ENCODE measurements at regions not wholly inside any gene's neighbourhood (a gene's known extent, or its start where the extent isn't known, plus 50 kb on each side); places are given as distances from the start of the nearest gene placed in this dataset.

GRCh38 chr2:150639383-150639782, 151.9 kb upstream of the RND3 start:
- DNase-seq: no peak

DNA sequence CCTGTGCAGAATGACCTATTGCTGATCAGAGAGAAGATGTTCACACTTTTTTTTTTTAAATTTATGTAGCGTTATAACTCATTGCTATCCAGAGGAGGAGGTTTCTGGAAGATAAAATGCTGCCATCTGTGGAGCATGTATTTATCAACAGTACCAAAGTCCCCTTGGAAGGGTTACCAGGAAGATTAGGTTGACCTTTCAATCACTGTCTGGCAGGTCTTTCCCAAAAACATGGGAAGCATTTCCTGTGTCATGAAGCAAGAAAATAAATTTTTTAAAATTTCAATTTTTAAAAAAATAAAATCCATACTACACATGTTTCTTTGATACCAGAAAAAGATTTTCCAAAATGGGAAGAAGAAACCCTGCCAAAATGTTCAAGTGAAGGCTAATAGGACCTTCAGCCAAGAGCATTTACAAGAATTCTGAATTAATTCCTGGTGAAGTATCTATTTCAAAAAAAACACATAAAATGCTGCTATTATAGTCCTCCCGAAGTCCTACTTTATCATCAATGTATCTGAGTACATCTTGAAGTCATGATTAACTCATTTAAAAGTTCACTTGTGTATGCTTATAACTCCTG, 143.9 kb upstream of the RND3 start:
- no peak for DNase-seq

DNA sequence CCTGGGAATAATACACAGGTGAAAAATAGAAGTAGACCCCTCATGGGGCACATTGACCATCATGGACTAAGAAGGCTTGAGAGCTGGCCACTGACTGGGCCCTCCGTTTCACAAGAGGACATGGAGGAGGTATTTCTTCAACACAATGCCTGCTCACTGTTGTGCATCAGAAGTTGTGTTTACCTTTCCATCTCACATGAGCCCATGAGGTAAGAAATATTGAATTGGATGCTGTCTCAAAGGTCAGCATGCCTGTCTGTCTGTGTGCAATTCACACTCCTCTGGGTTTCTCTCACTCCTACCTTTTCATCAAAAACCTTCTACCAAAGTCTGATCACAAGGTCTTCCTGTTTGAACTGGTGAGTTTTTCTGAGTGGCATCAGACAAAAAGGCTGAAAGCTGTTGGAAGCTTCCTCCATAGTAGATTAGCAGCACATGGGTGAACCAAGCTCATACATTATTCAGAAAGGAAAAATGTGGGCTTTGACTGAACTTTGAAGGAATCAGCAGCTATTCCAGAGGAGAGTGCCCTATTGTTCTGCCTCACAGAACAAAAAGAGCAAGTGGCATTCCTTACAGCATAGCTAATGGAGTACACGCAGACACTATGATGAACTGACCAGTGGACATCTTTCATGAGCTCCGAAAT, 143.2 kb upstream of the RND3 start:
- DNase-seq: no peak

GRCh38 chr2:150627526-150627925, 140.1 kb upstream of the RND3 start:
- no peak for DNase-seq

GRCh38 chr2:150626934-150627411, 139.5 kb upstream of the RND3 start:
- DNase-seq: no peak

DNA sequence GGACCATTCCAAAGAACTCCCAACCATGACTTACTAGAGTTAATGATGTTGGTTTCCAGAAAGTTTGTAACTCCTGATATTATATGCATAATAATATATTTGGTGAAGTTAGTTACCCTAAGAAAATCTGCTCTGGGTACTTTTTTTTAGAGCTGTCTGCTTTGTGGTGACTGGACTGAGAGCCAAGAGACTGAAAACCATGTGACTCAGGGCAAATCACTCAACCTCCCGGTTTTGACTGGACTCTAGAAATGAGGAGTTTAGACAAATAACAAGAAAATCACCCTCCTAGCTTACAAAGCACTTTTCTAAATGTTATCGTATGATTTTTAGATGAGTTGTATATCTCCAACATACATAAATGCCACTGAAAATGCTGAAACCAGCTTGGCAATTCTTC, 138.3 kb upstream of the RND3 start:
- DNase-seq: no peak

DNA sequence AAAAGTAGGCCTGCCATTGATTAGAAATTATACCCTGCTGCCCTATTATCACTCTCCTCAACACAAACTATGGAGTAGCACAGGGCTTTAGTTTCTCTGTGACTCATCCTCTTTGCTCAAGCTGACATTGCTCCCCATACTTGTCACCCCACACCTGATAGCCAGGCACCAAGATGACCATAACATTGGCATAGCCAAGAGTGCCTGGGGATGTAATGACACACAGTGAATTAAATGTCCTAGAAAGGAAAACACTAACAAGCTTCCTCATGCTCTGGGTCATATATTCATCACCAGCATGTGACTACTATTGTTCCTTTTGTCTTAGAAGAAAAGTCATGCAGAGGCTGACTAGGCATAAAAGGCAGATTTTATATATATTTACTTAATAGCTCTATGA, 137.8 kb upstream of the RND3 start:
- no peak for DNase-seq

DNA sequence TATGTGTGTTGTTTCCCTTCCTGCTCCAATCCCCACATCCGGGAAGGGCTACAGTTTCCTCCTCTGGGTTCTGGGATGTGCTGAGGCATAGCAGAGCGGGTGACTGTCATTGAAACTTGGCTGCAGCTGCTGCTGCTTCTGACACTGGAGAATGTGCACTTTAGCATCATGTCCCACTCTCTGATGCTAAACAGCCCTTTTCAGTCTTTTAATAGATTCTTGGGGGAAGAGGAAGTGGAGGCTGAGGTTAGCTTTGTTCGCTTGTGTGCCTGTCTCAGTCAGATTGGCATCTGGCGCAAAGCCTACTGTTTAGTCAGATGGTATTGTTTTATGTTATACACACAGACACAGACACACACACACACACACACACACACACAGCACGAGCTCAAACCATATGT, 136.5 kb upstream of the RND3 start:
- no peak for DNase-seq

DNA sequence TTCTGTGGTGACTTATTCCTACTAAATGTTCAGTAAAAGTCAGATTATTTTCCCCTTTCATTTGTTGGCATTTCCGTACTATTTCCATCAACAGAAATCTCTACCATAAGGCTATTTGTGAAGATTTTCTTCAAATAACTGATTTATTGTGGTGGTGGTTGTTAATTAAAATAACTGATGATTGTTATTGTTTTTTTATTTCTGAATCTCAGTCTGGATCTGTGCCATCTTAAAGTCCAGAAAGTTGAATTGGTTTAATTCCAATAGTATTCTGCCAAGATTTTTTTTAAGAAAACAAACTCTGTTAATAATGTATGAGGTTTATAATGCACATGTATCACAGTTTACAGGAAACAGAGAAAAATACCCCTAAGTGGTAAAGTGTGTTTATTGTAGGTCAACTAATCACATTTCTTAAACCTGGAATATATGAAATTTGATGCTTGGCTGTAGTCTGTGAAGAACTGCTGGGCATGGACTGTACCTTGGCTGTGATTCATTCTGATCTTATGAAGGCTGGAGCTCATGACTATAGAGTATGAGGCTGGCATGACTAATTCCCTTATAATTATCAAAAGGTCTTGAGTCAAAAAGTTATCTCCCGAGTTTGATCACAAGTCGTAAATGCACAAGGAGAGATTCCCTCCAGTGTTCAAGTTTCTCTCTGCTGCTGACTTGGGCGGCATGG, 134.2 kb upstream of the RND3 start:
- no peak for DNase-seq

GRCh38 chr2:150620855-150621254, 133.4 kb upstream of the RND3 start:
- DNase-seq: no peak

DNA sequence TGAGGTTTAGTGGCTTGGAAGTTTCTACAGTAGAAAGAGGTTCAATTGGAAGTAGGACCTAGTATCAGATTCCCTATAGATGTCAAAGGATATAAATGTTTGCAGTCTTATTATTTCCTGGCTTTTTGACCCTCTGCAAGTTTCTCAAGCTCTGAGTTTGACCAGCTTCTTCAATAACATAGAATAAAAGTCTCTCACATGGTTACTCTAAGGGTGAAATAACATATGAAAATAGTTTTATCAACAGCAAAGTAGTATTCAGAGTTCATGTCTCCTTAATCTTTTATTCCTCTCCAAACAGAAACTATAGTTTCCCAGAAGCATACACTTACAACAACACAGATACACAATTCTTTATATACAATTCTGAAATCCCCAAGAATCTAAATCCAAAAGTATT, 132.9 kb upstream of the RND3 start:
- DNase-seq: no peak

DNA sequence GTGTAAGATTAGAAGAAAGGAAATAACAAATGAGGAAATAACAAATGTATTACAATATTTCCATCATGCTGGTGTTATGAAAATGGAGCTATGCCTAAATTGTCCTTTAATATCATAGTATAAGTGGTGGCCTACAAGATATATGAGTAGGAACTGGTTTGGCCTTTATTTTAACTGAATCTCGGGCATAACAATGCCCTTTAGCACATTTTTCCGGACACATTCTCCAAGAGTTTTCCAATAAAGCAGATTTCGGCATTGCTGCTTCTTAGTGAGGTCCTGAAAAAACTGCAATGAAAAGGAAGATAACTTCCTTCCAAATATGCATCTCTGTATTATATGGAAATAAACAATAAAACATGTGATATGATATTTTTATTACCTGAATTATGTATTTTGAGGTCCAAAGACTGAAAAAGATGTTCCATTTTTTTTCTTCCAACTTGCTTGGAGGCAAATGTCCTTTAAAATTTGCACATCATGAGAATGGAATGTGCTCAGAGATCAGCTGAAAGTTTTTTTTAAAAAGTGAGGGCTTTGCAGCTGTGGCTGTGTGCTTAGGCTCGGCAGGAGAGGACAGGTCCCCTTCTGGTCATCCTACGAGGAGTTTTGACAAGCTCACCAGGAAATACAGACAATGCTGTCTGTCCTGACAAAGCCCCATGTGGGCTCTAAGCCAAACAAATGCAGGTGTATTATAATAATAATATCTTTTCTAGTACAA, 132.3 kb upstream of the RND3 start:
- DNase-seq: no peak

GRCh38 chr2:150618245-150618895, 130.9 kb upstream of the RND3 start:
- DNase-seq: no peak

- no peak for DNase-seq
Measured at GRCh38 chr2:150617351-150617978, 130.0 kb upstream of the RND3 start.

DNA sequence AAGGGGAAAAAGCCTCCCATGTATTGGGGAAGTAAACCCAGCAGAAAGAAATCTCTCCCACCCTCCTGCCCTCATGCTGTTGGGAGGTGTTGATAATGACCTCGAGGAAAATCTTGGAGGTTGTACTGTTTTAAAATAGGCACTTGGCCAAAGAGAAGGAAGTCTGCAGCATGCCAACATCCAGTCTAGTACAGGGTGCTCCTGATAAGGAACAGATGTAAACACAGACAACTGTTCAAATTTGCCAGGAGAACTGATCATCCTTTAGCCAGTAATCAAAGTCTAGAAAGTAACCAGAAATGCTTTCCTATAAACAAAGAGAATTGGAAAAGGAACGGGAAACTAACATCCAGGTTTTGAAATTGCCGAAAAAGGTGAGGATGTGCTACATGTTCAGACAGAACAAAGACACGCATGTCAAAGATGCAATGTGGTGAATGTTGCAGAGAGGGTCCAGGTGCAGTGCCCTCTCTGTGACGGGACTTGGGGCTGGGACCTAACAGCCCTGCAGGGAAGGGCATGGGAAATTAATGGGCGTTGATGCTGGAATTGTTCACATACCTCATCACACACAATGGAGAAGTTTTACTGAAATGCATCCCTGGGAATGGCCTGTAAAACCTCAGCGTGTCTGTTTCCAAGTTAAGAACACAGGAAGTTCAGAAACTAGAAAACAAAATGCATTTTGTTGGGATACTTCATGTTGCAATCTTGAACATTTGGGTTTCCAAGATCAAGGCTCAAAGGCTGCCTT, 125.7 kb upstream of the RND3 start:
- DNase-seq: no peak

- DNase-seq: peak; percentile 18
Measured at GRCh38 chr2:150610670-150611279, 123.3 kb upstream of the RND3 start.

DNA sequence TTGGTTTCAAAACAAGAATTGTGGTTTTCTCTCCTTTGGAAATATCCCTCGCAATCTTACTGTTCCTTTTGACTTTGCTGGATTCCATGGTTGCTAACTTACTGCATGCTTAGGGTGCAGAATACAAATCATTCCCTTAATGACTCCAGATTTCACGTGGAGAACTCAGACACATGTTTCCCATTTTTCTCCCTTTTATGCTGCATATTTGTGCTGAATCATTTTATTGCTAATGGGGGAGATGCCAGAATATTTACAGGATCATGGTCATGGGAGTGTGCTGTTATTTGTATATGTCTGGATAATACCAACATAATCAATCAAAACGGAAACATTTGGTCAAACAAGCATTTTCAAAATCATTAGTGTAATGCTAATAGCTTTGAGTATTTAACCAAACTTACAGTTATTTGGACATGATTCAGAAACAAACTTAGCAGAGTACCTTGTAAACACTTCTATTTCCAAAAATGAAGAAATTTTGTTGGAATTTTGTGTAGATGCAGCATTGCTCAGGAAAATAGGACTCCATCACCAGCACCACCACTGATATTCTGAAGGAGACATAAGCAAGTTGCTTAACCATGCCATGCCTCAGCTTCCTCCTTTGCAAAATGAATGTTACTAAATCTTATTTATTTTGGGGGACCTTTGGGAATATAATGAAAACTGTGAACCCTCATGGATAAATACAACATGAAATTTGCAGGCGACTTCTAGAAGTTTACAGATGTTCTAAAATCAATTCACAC, 122.5 kb upstream of the RND3 start:
- DNase-seq: no peak

- no peak for DNase-seq
Measured at GRCh38 chr2:150608341-150608740, 120.9 kb upstream of the RND3 start.

DNA sequence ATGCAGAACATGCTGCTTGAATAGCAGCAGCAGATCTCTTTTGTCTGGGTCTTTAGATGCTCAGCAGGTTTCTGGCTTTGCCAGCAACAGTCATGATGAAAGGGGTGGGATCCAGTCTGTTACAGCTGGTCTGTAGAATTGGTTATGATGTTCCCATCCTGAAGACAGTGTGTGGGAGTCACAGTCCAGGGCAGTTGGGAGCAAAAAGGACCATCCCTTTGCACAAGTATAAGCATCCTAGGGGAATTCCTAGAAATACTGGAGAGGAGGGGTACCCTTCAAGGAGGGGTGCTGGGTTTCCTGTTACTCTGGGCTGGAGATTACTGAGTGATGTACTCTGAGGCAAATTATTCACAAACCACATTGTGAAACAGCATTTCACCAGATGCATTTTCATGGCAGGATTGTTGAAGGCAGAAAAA, 119.9 kb upstream of the RND3 start:
- DNase-seq: no peak

- no peak for DNase-seq
Measured at GRCh38 chr2:150606380-150607060, 119.1 kb upstream of the RND3 start.

All from NCI-H526 treated with DMSO at 0.1 percent for 48 hours (cell line).